CD4-positive, alpha-beta T cell treated with Interleukin-15 for 4 hours (primary cell): ENCODE measurements at regions not wholly inside any gene's neighbourhood (a gene's known extent, or its start where the extent isn't known, plus 50 kb on each side); places are given as distances from the start of the nearest gene placed in this dataset.
"Not testable (repeated sequence)": the region's sequence is repeated elsewhere in the genome, so short reads cannot be mapped to it uniquely, and the experiment has no call there.

Experiments
- DNase-seq: peaks from one replicate; pipeline ENCODE4 v3.0.0-alpha.2; 2020; ENCODE audit warnings: low spot score

DNA sequence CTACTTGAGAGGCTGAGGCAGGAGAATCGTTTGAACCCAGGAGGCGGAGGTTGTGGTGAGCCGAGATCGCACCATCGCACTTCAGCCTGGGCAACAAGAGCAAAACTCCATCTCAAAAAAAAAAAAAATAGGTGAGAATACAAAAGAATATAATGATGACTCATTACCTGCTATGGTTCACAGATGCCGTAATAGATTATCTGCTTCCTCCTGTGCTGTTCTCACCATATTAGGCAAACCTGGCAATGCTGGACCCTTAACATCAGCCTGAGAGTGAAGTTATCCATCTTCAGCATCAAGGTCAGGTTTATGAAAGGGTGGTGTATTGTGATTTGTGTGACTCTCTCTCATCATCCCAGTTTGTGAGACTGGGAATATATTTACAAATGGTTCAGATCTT is 271.3 kb upstream of the CPHXL start:
- no peak for DNase-seq

DNA sequence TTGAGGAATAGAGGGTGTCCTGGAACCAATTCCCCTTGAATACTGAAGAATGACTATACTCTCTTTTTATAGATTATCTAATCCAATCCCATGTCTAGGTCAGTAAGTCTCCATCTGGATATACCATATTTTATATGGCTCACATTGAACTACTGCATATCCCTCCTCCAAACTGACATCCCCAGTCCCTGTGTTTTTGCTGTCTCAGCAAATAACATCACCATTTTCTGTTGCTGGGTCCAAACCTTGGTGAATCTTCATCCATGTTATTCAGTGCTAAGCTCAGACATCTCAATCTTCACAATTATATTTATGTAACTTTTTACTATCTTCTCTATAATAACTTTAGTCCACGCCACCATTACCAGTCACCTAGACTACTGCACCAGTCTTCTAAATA is 269.6 kb upstream of the CNTNAP4 start:
- DNase-seq: no peak

DNA sequence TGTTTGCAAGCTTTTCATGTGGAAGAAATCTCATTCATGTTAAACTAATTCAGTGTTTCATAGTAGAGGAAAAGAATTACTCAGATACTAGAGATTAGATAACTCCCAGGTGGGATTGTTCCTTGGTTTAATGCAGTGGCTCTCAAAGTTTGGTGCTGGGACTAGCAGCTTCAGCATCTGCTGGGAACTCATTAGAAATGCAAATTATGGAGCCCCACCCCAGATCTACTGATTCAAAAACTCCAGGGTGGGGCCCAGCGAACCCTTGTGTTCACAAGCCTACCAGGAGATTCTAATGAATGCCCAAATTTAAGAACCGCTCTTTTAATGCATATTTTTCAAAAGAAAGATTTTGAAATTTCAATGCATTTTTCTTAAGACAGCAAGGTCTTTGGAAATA is 253.4 kb upstream of the CNTNAP4 start:
- DNase-seq: no peak

GRCh38 chr16:76035689-76036088 is 241.5 kb upstream of the CNTNAP4 start:
- no peak for DNase-seq

DNA sequence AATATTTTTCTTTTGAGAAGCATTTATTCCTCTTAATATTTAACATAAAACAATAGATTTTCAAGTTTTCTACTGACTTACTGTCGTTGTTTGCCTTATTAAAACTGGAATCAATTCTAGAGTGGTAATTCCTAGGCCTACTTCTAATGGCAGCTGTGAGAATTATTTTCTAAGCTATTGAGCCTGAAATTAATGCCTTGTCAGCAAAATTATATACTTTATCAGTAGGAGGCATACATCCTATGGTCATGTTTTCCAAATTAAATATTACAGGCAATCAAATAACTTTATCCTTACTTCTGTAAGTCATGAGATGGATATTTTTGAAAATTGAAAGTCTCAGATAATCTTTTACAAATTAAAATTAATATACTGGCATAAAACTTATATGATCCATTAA is 239.1 kb upstream of the CNTNAP4 start:
- no peak for DNase-seq

GRCh38 chr16:76052725-76053124 is 224.5 kb upstream of the CNTNAP4 start:
- no peak for DNase-seq

- no peak for DNase-seq
These were observed 218.0 kb upstream of the CNTNAP4 start for GRCh38 chr16:76059186-76059585.

- DNase-seq: no peak
These were observed 217.5 kb upstream of the CNTNAP4 start for GRCh38 chr16:76059701-76060100.

- no peak for DNase-seq
These were observed 205.5 kb upstream of the CNTNAP4 start for GRCh38 chr16:76071690-76072089.

DNA sequence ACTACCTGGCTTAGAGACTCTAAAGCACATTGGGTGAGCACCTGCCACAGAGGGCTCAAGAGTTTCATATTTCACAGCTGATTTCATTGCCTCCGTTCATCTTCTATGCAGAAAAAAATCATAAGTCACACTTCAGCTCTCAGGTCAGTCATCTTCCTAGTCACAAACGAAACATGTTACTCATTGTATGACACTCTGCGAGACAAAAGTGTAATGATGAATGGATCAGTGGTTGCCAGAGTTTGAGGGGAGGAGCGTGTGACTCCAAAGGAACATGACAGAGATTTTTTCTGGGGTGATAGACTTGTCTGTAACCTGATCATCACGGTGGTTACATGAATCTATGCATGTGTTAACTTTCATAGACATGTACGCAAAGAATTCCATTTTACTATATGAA is 195.2 kb upstream of the CNTNAP4 start:
- no peak for DNase-seq

- DNase-seq: no peak
These were observed 170.6 kb upstream of the CNTNAP4 start for GRCh38 chr16:76106647-76107046.

DNA sequence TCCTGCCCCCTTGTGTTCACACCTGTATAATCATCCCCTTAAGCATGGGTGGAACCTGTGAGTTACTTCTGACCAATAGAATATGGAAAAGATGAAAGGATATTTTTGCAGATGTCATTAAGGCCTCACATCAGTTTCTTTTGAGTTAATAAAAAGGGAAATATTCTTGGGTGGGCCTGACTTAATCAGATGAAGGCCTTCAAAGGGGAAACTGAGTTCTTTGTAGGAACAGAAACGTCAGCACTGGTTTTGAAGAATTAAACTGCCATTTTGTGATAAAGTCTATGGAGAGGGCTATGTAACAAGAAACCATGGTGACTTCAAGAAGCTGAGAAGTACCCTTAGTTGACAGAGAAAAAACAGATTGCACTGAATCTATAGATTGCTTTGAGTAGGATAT is 168.7 kb upstream of the CNTNAP4 start:
- no peak for DNase-seq

GRCh38 chr16:76114681-76115080 is 162.5 kb upstream of the CNTNAP4 start:
- DNase-seq: no peak

DNA sequence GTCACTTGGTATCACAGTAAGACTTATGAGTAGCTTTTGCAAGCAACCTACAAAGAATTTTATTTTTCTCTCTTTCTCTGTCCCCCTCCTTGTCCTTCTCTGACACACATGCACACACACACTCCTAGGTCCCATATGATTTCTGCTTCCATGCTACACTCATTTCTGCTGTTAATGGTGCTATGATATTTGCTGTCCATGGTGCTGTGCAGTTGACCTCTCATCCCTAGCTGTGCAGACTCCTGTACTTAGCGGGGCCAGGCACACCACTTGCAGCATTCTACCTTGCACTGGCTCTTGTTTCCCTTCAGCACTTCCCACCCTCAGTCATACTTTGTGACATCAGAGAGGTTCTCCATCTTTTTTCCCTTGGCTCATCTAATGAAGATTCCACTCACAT is 158.9 kb upstream of the CNTNAP4 start:
- DNase-seq: no peak

DNA sequence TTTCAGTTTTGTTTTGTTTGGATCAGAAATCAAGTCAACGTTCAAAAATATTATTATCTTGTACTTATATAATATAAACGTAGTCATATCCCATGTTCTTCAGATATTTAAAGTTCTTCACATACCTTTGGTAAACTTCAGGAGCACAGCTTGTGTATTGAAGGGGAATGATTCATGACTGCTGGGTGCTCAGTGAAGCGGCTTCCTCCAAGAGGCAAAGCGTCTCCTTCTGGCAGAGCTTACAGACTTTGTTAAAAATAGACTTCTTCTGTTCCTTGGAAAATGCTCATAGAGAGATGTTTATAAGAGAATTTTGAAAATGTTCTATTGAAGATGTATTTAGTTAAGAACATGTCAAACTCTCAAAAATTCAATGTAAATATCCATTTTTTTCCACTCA is 155.6 kb upstream of the CNTNAP4 start:
- no peak for DNase-seq

GRCh38 chr16:76123966-76124365 is 153.2 kb upstream of the CNTNAP4 start:
- no peak for DNase-seq

DNA sequence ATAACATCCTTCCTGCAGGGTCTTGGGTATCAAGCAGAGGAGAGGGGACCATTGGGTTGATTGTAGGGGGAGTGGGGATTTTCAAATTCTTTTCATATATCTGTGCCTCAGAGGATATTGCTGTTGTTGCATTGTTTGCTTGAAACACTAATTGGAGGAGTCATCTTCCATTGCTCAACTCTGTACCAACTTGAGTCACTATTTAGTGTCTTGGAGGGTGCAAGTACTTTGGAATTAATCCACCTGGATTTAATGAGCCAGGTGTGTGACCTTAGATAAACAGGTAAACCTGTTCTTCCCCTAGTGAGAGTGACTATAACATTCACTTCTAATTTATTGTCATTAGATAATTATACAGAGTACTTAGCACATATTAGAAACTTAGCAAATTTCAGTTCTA is 151.3 kb upstream of the CNTNAP4 start:
- DNase-seq: no peak

DNA sequence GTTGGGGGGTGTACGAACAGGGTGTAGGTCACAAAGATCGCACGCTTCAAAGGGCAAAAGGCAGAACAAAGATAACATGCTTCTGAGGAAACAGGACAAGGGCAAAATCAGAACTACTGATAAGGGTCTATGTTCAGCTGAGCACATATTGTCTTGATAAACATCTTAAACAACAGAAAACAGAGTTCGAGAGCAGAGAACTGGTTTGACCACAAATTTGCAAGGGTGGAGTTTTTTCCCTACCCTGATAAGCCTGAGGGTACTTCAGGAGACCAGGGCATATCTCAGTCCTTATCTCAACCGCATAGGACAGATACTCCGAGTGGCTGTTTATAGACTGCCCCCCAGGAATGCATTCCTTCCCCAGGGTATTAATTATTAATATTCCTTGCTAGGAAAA is 139.1 kb upstream of the CNTNAP4 start:
- not testable (repeated sequence) for DNase-seq

GRCh38 chr16:76157629-76158028 is 119.6 kb upstream of the CNTNAP4 start:
- DNase-seq: no peak

- no peak for DNase-seq
These were observed 115.2 kb upstream of the CNTNAP4 start for GRCh38 chr16:76162046-76162445.

DNA sequence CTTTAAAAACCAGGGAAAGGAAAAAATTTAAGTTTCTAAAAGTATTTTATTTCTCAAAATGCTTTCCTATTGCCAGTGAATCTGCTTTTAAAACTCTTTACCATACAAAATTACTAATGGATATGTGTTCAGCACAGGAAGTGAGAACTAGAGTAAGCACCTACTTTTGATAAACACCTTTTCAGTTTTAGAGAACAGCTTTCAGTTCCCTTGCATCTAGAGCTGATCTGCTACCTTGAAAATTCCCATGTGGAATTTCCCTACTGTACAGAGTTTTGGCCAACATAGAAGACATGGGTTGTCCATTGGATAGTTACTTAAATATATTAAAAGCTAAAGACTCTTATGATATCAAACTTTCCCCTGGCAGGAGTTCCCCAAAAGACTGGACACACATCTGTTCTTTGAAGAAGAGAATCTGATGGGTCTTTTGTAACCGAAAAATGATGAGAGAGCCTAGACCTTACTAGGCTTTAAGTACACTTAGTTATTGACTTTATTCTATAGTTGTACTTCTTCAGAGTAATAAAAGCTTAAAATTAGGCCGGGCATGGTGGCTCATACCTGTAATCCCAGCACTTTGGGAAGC is 112.1 kb upstream of the CNTNAP4 start:
- no peak for DNase-seq

- no peak for DNase-seq
These were observed 101.5 kb upstream of the CNTNAP4 start for GRCh38 chr16:76175718-76176117.

GRCh38 chr16:76176153-76176552 is 101.0 kb upstream of the CNTNAP4 start:
- no peak for DNase-seq

GRCh38 chr16:76176616-76177015 is 100.6 kb upstream of the CNTNAP4 start:
- no peak for DNase-seq
